Common myeloid progenitor, CD34-positive (primary cell): ENCODE measurements at regions not wholly inside any gene's neighbourhood (a gene's known extent, or its start where the extent isn't known, plus 50 kb on each side); places are given as distances from the start of the nearest gene placed in this dataset.

Experiments
- CTCF ChIA-PET: fragments of 350-600 bp; sonication (Branson Sonifier 250); formaldehyde crosslinking; loops from one replicate; lab custom pipeline; 2021; ENCODE audit warnings: antibody characterized with exemption; lab: Charles Lee
- POLR2A ChIA-PET: fragments of 350-600 bp; sonication (Branson Sonifier 250); formaldehyde crosslinking; loops from one replicate; lab custom pipeline; 2021; ENCODE audit warnings: antibody characterized with exemption; lab: Charles Lee
- DNase-seq, 3 donors: peaks; one replicate each; pipeline versions ENCODE4 v3.0.0 to v3.0.0-alpha.2; 2013
- H3K27ac ChIP-seq, 2 experiments: 1 replicate in 1 of 2; 2 replicates in 1 of 2; pipeline ENCODE4 v1.7.0; 2013; ENCODE audit warnings: inconsistent platforms in 2 of 2, low read length in 2 of 2, mild to moderate bottlenecking in 2 of 2, low read depth in 1 of 2, moderate library complexity in 1 of 2; ENCODE audit not compliant: severe bottlenecking in 2 of 2, insufficient read depth in 1 of 2, poor library complexity in 1 of 2
- H3K27me3 ChIP-seq, 5 experiments: replicated peaks in 2 of 5; 1 replicate in 3 of 5; 2 replicates in 2 of 5; pipeline versions ENCODE4 v1.6.1 to v1.7.0; 2013; ENCODE audit warnings: low read length in 4 of 5, mild to moderate bottlenecking in 2 of 5, moderate library complexity in 2 of 5, inconsistent platforms in 1 of 5; ENCODE audit not compliant: insufficient read depth in 5 of 5, control insufficient read depth in 4 of 5
- H3K36me3 ChIP-seq, 4 experiments: 1 replicate in 2 of 4; 2 replicates in 2 of 4; pipeline versions ENCODE4 v1.6.1 to v1.7.0; 2013; ENCODE audit warnings: low read length in 3 of 4, control low read depth in 1 of 4, mild to moderate bottlenecking in 1 of 4; ENCODE audit not compliant: control insufficient read depth in 4 of 4, insufficient read depth in 4 of 4
- H3K4me1 ChIP-seq, 4 experiments: 1 replicate in 3 of 4; 2 replicates in 1 of 4; pipeline versions ENCODE4 v1.6.1 to v1.7.1; 2013; ENCODE audit warnings: low read length in 3 of 4, mild to moderate bottlenecking in 3 of 4, control low read depth in 1 of 4, inconsistent platforms in 1 of 4, moderate library complexity in 1 of 4; ENCODE audit not compliant: control insufficient read depth in 4 of 4, insufficient read depth in 4 of 4; ENCODE audit errors: control extremely low read depth in 1 of 4
- H3K4me3 ChIP-seq, 7 experiments: 1 replicate in 4 of 7; 2 replicates in 3 of 7; pipeline versions ENCODE4 v1.5.1 to v1.7.0; 2013; ENCODE audit warnings: mild to moderate bottlenecking in 7 of 7, low read length in 6 of 7, moderate library complexity in 6 of 7, inconsistent platforms in 2 of 7, low read depth in 2 of 7, control low read depth in 1 of 7; ENCODE audit not compliant: insufficient read depth in 4 of 7, control insufficient read depth in 1 of 7; ENCODE audit errors: extremely low read depth in 1 of 7
- H3K9me3 ChIP-seq, 5 experiments: 1 replicate in 4 of 5; 2 replicates in 1 of 5; pipeline versions ENCODE4 v1.6.1 to v1.7.1; 2013; ENCODE audit warnings: low read length in 4 of 5, mild to moderate bottlenecking in 2 of 5, inconsistent platforms in 1 of 5, low read depth in 1 of 5, moderate library complexity in 1 of 5; ENCODE audit not compliant: control insufficient read depth in 4 of 5, insufficient read depth in 2 of 5; ENCODE audit errors: control extremely low read depth in 1 of 5
- WGBS: methylation state at CpG from one replicate; pipeline ENCODE4 v1.1.5; 2013; ENCODE audit not compliant: insufficient coverage; 5-methylcytosine and 5-hydroxymethylcytosine counted together

DNA sequence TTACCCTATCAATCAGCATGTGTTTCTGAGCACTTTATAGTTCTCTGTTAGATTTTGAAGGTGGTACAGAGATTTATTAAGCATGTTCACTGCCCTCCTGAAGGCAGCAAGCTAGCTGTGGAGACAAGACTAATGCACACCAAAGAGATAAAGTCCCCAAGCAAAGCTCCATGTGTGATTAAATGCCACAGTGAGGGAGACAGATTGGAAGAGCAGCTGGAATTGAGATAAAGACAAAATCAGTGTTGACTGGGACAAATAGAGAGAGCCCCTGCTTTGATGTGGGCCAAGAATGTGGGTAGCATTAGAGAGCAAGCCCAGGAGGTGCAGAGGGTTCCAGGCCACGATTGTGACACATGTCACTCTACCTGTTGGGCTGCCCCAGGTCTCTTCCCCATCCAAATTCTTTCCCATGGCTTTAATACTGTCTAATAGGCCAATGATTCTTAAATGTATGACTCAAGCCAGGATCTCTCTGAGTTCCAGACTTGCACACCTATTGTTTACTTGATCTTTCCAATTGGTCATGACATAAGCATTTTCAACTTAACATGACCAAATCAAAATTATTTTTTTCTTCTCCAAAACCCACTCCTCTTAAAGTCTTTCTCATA is 60.1 kb upstream of the ZC3H12C start:
- H3K36me3 ChIP-seq, result no peaks in the 10 kb centered on the region
- no peaks in the 10 kb centered on the region for H3K4me1 ChIP-seq
- ChIA-PET POLR2A (no interaction called here), CTCF (no interaction called here)
- H3K27me3 ChIP-seq, result no peaks in the 10 kb centered on the region
- DNase-seq, result no peak
- H3K9me3 ChIP-seq, result peaks cover 0 to 13% (median 0%) of the 10 kb centered on the region in 5 experiments
- no peak overlapping the region for H3K27ac ChIP-seq
- WGBS, result 100% methylated on average over 1 of the region's 1 CpG
- H3K4me3 ChIP-seq, result no peak overlapping the region

DNA sequence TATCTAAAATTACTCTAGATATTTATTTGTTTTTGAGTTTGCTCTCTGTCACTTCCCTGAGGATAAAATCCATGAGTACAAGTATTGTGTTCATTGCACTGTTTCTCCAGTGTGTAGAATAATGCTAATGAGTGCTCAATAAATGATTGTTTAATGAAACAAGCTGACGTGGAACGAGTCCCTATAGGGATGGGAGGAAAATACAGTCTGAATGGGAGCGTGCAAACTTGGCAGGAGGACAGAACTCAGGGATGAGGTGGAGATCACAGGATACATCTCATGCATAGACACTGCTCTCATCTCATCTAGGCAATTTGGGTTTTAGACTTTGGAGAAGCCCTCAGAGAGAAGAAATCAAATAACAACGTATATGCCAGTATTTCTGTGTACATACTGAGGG is 58.4 kb upstream of the ZC3H12C start:
- CTCF ChIA-PET, result no interaction called here
- no peaks in the 10 kb centered on the region for H3K36me3 ChIP-seq

DNA sequence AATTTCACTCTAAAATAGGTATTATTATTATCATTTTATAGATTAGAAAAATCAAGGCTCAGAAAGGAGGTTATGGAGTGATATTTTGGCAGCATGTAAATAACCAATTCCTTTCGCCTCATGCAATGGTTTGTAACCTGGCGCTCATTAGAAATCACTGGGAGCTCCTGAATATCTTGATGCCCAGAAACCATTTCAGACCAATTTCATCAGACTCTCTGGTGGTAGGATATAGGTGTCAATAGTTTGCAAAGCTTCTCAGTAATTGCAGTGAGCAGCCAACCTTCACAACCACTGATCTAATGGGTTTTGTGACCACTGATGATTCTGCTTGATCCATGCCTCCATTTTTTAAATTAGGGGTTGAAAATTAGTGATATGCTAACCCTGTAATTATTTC is 57.8 kb upstream of the ZC3H12C start:
- Histone ChIP-seq H3K27me3 (no peaks in the 10 kb centered on the region), H3K27ac (no peak overlapping the region), H3K9me3 (peaks cover 0 to 7% (median 0%) of the 10 kb centered on the region in 5 experiments), H3K4me1 (no peaks in the 10 kb centered on the region), H3K36me3 (no peaks in the 10 kb centered on the region), H3K4me3 (no peak overlapping the region)
- no CpG with 5 or more reads among the region's 2 CpGs for WGBS
- DNase-seq, result no peak
- CTCF ChIA-PET, result no interaction called here
- POLR2A ChIA-PET, result no interaction called here

More for the DNA sequence above, 58.4 kb upstream of the ZC3H12C start:
- Histone ChIP-seq H3K4me1 (no peaks in the 10 kb centered on the region), H3K27ac (no peak overlapping the region), H3K27me3 (no peaks in the 10 kb centered on the region), H3K9me3 (peaks cover 0 to 5% (median 0%) of the 10 kb centered on the region in 5 experiments), H3K4me3 (no peak overlapping the region)
- DNase-seq, result no peak
- POLR2A ChIA-PET, result no interaction called here
- WGBS, result no CpG with 5 or more reads among the region's 4 CpGs

- POLR2A ChIA-PET, result no interaction called here
- Histone ChIP-seq H3K4me1 (no peaks in the 10 kb centered on the region), H3K9me3 (peaks cover 0 to 9% (median 0%) of the 10 kb centered on the region in 5 experiments), H3K36me3 (no peaks in the 10 kb centered on the region), H3K27me3 (no peaks in the 10 kb centered on the region), H3K4me3 (no peak overlapping the region), H3K27ac (no peak overlapping the region)
- WGBS, result 100% methylated on average over 1 of the region's 3 CpGs
- no peak for DNase-seq
- CTCF ChIA-PET, result no interaction called here
Observed at GRCh38 chr11:110038201-110038600, 55.0 kb upstream of the ZC3H12C start.
